CD14-positive monocyte (primary cell): ENCODE measurements at regions not wholly inside any gene's neighbourhood (a gene's known extent, or its start where the extent isn't known, plus 50 kb on each side); places are given as distances from the start of the nearest gene placed in this dataset.

Experiments used
- DNase-seq, 3 donors: peaks; one replicate each; pipeline ENCODE4 v3.0.0-alpha.2; 2011 to 2022
- H2AFZ ChIP-seq: 2 replicates; pipeline ENCODE4 v1.6.0; 2012; ENCODE audit warnings: mild to moderate bottlenecking, low read depth, low read length, inconsistent platforms; ENCODE audit not compliant: insufficient read depth, poor library complexity, severe bottlenecking
- H3K27ac ChIP-seq, 2 donors: 1 replicate in 1 of 2; 2 replicates in 1 of 2; pipeline ENCODE4 v1.5.1; 2012 to 2013; ENCODE audit warnings: low read length in 2 of 2, control low read depth in 1 of 2, inconsistent platforms in 1 of 2, low read depth in 1 of 2, mild to moderate bottlenecking in 1 of 2
- H3K27me3 ChIP-seq, 2 donors: one replicate each; pipeline versions ENCODE4 v1.6.0 to v1.6.1; 2011 to 2013; ENCODE audit warnings: low read length in 2 of 2; ENCODE audit not compliant: control insufficient read depth in 2 of 2, insufficient read depth in 2 of 2
- H3K36me3 ChIP-seq, 2 donors: replicated peaks in 1 of 2; 1 replicate in 1 of 2; 2 replicates in 1 of 2; pipeline versions ENCODE4 v1.5.1 to v1.6.1; 2012 to 2013; ENCODE audit warnings: low read length in 2 of 2, control low read depth in 1 of 2, inconsistent platforms in 1 of 2, mild to moderate bottlenecking in 1 of 2; ENCODE audit not compliant: insufficient read depth in 2 of 2, control insufficient read depth in 1 of 2
- H3K4me1 ChIP-seq, 2 donors: 1 replicate in 1 of 2; 2 replicates in 1 of 2; pipeline versions ENCODE4 v1.5.1 to v1.6.1; 2012 to 2013; ENCODE audit warnings: low read length in 2 of 2, control low read depth in 1 of 2, inconsistent platforms in 1 of 2, mild to moderate bottlenecking in 1 of 2, moderate library complexity in 1 of 2; ENCODE audit not compliant: insufficient read depth in 2 of 2, control insufficient read depth in 1 of 2
- H3K4me2 ChIP-seq: replicated peaks from 2 replicates; pipeline ENCODE3; 2012; ENCODE audit warnings: low read length, moderate library complexity, mild to moderate bottlenecking; ENCODE audit not compliant: poor library complexity, severe bottlenecking; ENCODE audit errors: extremely low read depth
- H3K4me3 ChIP-seq, 3 experiments: fragments of 200-600 bp in 1 of 3; sonication (generic) in 1 of 3; replicated peaks in 1 of 3; 1 replicate in 2 of 3; 2 replicates in 1 of 3; pipeline ENCODE4 v1.5.1; 2011 to 2013; ENCODE audit warnings: low read length in 3 of 3, mild to moderate bottlenecking in 3 of 3, control low read depth in 2 of 3, low read depth in 2 of 3, inconsistent platforms in 1 of 3, moderate library complexity in 1 of 3
- H3K79me2 ChIP-seq: 2 replicates; pipeline ENCODE4 v1.6.0; 2012; ENCODE audit warnings: mild to moderate bottlenecking, control low read depth, inconsistent platforms, low read length, moderate library complexity; ENCODE audit not compliant: insufficient read depth
- H3K9ac ChIP-seq: 2 replicates; pipeline ENCODE4 v1.6.0; 2017; ENCODE audit warnings: low read length, mild to moderate bottlenecking; ENCODE audit not compliant: insufficient read depth, poor library complexity, severe bottlenecking
- H3K9me3 ChIP-seq, 2 donors: replicated peaks in 1 of 2; 1 replicate in 1 of 2; 2 replicates in 1 of 2; pipeline versions ENCODE4 v1.5.1 to v1.6.1; 2012 to 2013; ENCODE audit warnings: low read length in 2 of 2, control low read depth in 1 of 2; ENCODE audit not compliant: control insufficient read depth in 1 of 2, insufficient read depth in 1 of 2
- H4K20me1 ChIP-seq: 2 replicates; pipeline ENCODE4 v1.6.0; 2012; ENCODE audit warnings: mild to moderate bottlenecking, low read length, control low read depth, moderate library complexity; ENCODE audit not compliant: insufficient read depth
- H3K27ac Mint-ChIP-seq, 7 donors: one replicate each; pipeline ENCODE4 v1.8.0; 2020; ENCODE audit warnings: mild to moderate bottlenecking in 7 of 7, mixed read lengths in 7 of 7, moderate library complexity in 6 of 7, inconsistent platforms in 2 of 7
- H3K27me3 Mint-ChIP-seq, 3 donors: one replicate each; pipeline ENCODE4 v1.8.0; 2021 to 2022; ENCODE audit warnings: low read depth in 3 of 3, mild to moderate bottlenecking in 3 of 3, mixed read lengths in 3 of 3, moderate library complexity in 3 of 3, inconsistent platforms in 1 of 3
- H3K36me3 Mint-ChIP-seq, 2 donors: one replicate each; pipeline ENCODE4 v1.8.0; 2020; ENCODE audit warnings: mixed read lengths in 2 of 2, inconsistent platforms in 1 of 2, mild to moderate bottlenecking in 1 of 2
- H3K4me1 Mint-ChIP-seq: one replicate; pipeline ENCODE4 v1.8.0; 2020; ENCODE audit warnings: mild to moderate bottlenecking, mixed read lengths
- H3K4me3 Mint-ChIP-seq, 2 donors: one replicate each; pipeline ENCODE4 v1.8.0; 2020; ENCODE audit warnings: mild to moderate bottlenecking in 2 of 2, mixed read lengths in 2 of 2, moderate library complexity in 1 of 2
- H3K9me3 Mint-ChIP-seq, 7 donors: one replicate each; pipeline ENCODE4 v1.8.0; 2020 to 2022; ENCODE audit warnings: mixed read lengths in 7 of 7, mild to moderate bottlenecking in 6 of 7, moderate library complexity in 6 of 7, inconsistent platforms in 2 of 7
- CTCF ChIP-seq: fragments of 200-600 bp; IDR thresholded peaks from one replicate; pipeline ENCODE4 v1.8.0; 2022; ENCODE audit warnings: antibody characterized with exemption, mild to moderate bottlenecking
- WGBS: methylation state at CpG from one replicate; pipeline ENCODE4 v1.1.5; 2013; ENCODE audit warnings: missing lambda C conversion rate; ENCODE audit not compliant: insufficient coverage; 5-methylcytosine and 5-hydroxymethylcytosine counted together
- intact Hi-C, 2 donors: fragments of 100-400 bp; cut with micrococcal nuclease; formaldehyde crosslinking; loops; one replicate each; pipeline versions ENCODE4 v1.15.0 to v1.15.1; 2023

- H3K4me3 ChIP-seq: no peak overlapping the region
- H3K4me1 ChIP-seq: no peaks in the 10 kb centered on the region
- no peak overlapping the region for H2AFZ ChIP-seq
- no peaks in the 10 kb centered on the region for H3K36me3 Mint-ChIP-seq
- no peaks in the 10 kb centered on the region for H3K9me3 Mint-ChIP-seq
- H4K20me1 ChIP-seq: no peaks in the 10 kb centered on the region
- TF ChIP-seq CTCF: no peak
- no CpG with 5 or more reads among the region's 1 CpG for WGBS
- DNase-seq: no peak
- intact Hi-C loops: no loop called here
- H3K9me3 ChIP-seq: no peaks in the 10 kb centered on the region
- H3K27me3 Mint-ChIP-seq: peaks cover 0 to 3% (median 0%) of the 10 kb centered on the region in 3 donors
- H3K4me3 Mint-ChIP-seq: no peak overlapping the region
- no peak overlapping the region for H3K27ac Mint-ChIP-seq
- H3K79me2 ChIP-seq: no peaks in the 10 kb centered on the region
- H3K4me1 Mint-ChIP-seq: no peaks in the 10 kb centered on the region
- H3K27me3 ChIP-seq: no peaks in the 10 kb centered on the region
- no peak overlapping the region for H3K9ac ChIP-seq
- H3K4me2 ChIP-seq: no peak overlapping the region
- H3K27ac ChIP-seq: no peak overlapping the region
- H3K36me3 ChIP-seq: no peaks in the 10 kb centered on the region
Measured at GRCh38 chr4:147014946-147015345, 69.3 kb upstream of the TTC29 start.

- H3K27me3 Mint-ChIP-seq: peaks cover 0 to 3% (median 0%) of the 10 kb centered on the region in 3 donors
- no peak overlapping the region for H3K4me2 ChIP-seq
- H3K4me1 ChIP-seq: no peaks in the 10 kb centered on the region
- H3K4me3 Mint-ChIP-seq: no peak overlapping the region
- no peaks in the 10 kb centered on the region for H3K9me3 ChIP-seq
- H3K79me2 ChIP-seq: no peaks in the 10 kb centered on the region
- DNase-seq: no peak
- no peaks in the 10 kb centered on the region for H4K20me1 ChIP-seq
- no peaks in the 10 kb centered on the region for H3K27me3 ChIP-seq
- H3K36me3 ChIP-seq: no peaks in the 10 kb centered on the region
- no peak overlapping the region for H3K9ac ChIP-seq
- no peaks in the 10 kb centered on the region for H3K4me1 Mint-ChIP-seq
- intact Hi-C loops: no loop called here
- no peak overlapping the region for H3K27ac Mint-ChIP-seq
- WGBS: 94% methylated on average over 3 of the region's 4 CpGs
- TF ChIP-seq CTCF: no peak
- H3K36me3 Mint-ChIP-seq: no peaks in the 10 kb centered on the region
- H2AFZ ChIP-seq: no peak overlapping the region
- no peak overlapping the region for H3K27ac ChIP-seq
- no peaks in the 10 kb centered on the region for H3K9me3 Mint-ChIP-seq
- no peak overlapping the region for H3K4me3 ChIP-seq
Measured at GRCh38 chr4:147015491-147015890, 69.8 kb upstream of the TTC29 start.
